DMS 273 (cell line): ENCODE measurements at regions not wholly inside any gene's neighbourhood (a gene's known extent, or its start where the extent isn't known, plus 50 kb on each side); places are given as distances from the start of the nearest gene placed in this dataset.

ENCODE experiments used
- DNase-seq: peaks from one replicate; lab custom pipeline; 2025; ENCODE audit not compliant: unreplicated experiment; lab: John Stamatoyannopoulos, UW

- DNase-seq, result no peak
Observed at GRCh38 chr18:75158465-75159237, 50.3 kb downstream of the PTGR3 start.

- DNase-seq, result no peak
Observed at GRCh38 chr18:75157851-75158250, 51.1 kb downstream of the PTGR3 start.

GRCh38 chr18:75157381-75157780 lies 51.6 kb downstream of the PTGR3 start:
- DNase-seq, result no peak

- DNase-seq, result no peak
Observed at GRCh38 chr18:75156831-75157230, 52.1 kb downstream of the PTGR3 start.

GRCh38 chr18:75156139-75156750 lies 52.7 kb downstream of the PTGR3 start:
- no peak for DNase-seq

- DNase-seq, result no peak
Observed at GRCh38 chr18:75154997-75155396, 53.9 kb downstream of the PTGR3 start.

- no peak for DNase-seq
Observed at GRCh38 chr18:75154259-75154658, 54.7 kb downstream of the PTGR3 start.

GRCh38 chr18:75143851-75144250 lies 65.1 kb downstream of the PTGR3 start:
- no peak for DNase-seq

GRCh38 chr18:75142677-75143076 lies 66.3 kb downstream of the PTGR3 start:
- DNase-seq, result no peak

- DNase-seq, result no peak
Observed at GRCh38 chr18:75141734-75142133, 67.2 kb downstream of the PTGR3 start.

- no peak for DNase-seq
Observed at GRCh38 chr18:75141166-75141565, 67.8 kb downstream of the PTGR3 start.

- no peak for DNase-seq
Observed at GRCh38 chr18:75140296-75140695, 68.6 kb downstream of the PTGR3 start.

- DNase-seq, result no peak
Observed at GRCh38 chr18:75139226-75139911, 69.6 kb downstream of the PTGR3 start.

- DNase-seq, result no peak
Observed at GRCh38 chr18:75137346-75137877, 71.5 kb downstream of the PTGR3 start.

GRCh38 chr18:75135158-75135725 lies 73.7 kb downstream of the PTGR3 start:
- DNase-seq, result no peak

GRCh38 chr18:75134611-75134975 lies 74.3 kb downstream of the PTGR3 start:
- no peak for DNase-seq

GRCh38 chr18:75133721-75134610 lies 75.0 kb downstream of the PTGR3 start:
- DNase-seq, result no peak

GRCh38 chr18:75132931-75133525 lies 75.9 kb downstream of the PTGR3 start:
- no peak for DNase-seq

GRCh38 chr18:75132098-75132870 lies 76.7 kb downstream of the PTGR3 start:
- DNase-seq, result no peak
